GM23338 (cell line): ENCODE measurements at regions not wholly inside any gene's neighbourhood (a gene's known extent, or its start where the extent isn't known, plus 50 kb on each side); places are given as distances from the start of the nearest gene placed in this dataset.

Experiments used
- ATAC-seq: fragments of 200-7000 bp; cut with Tn5 transposase; 3 replicates; pipeline ENCODE4 v1.9.1; 2020
- DNase-seq: peaks from one replicate; pipeline ENCODE4 v3.0.0-alpha.2; 2015; ENCODE audit warnings: low spot score
- H2AFZ ChIP-seq: fragments of 200-600 bp; sonication (generic); 2 replicates; pipeline ENCODE4 v1.8.0; 2016; ENCODE audit warnings: antibody characterized with exemption, mild to moderate bottlenecking, moderate library complexity
- H3F3A ChIP-seq: fragments of 200-600 bp; sonication (generic); replicated peaks from 2 replicates; pipeline ENCODE4 v1.8.0; 2017; ENCODE audit warnings: antibody characterized with exemption, mixed run types, low read depth
- H3K27ac ChIP-seq: fragments of 200-600 bp; sonication (generic); 2 replicates; pipeline ENCODE4 v1.6.1; 2016; ENCODE audit warnings: low read depth
- H3K27me3 ChIP-seq: fragments of 200-600 bp; sonication (generic); 2 replicates; pipeline ENCODE4 v1.8.0; 2016; ENCODE audit warnings: mild to moderate bottlenecking, mixed run types, moderate library complexity; ENCODE audit not compliant: insufficient read depth
- H3K36me3 ChIP-seq: fragments of 200-600 bp; sonication (generic); 2 replicates; pipeline ENCODE4 v1.8.0; 2016; ENCODE audit warnings: mild to moderate bottlenecking; ENCODE audit not compliant: insufficient read depth
- H3K4me1 ChIP-seq: fragments of 200-600 bp; sonication (generic); 2 replicates; pipeline ENCODE4 v1.8.0; 2016; ENCODE audit warnings: mild to moderate bottlenecking, moderate library complexity; ENCODE audit not compliant: insufficient read depth
- H3K4me2 ChIP-seq: fragments of 200-600 bp; sonication (generic); 2 replicates; pipeline ENCODE4 v1.7.1; 2017; ENCODE audit warnings: mixed run types
- H3K4me3 ChIP-seq: fragments of 200-600 bp; sonication (generic); 2 replicates; pipeline ENCODE4 v1.6.1; 2016; ENCODE audit warnings: mixed run types
- H3K79me2 ChIP-seq: fragments of 200-600 bp; sonication (generic); replicated peaks from 2 replicates; pipeline ENCODE4 v1.8.0; 2017; ENCODE audit warnings: mild to moderate bottlenecking; ENCODE audit not compliant: insufficient read depth
- H3K9me2 ChIP-seq: fragments of 200-600 bp; sonication (generic); 2 replicates; pipeline ENCODE4 v1.8.0; 2017; ENCODE audit not compliant: insufficient read depth
- H4K20me1 ChIP-seq: fragments of 200-600 bp; sonication (generic); replicated peaks from 2 replicates; pipeline ENCODE4 v1.8.0; 2017; ENCODE audit warnings: mild to moderate bottlenecking; ENCODE audit not compliant: insufficient read depth
- H3K27ac Mint-ChIP-seq: 2 replicates; pipeline ENCODE4 v1.8.0; 2020; ENCODE audit warnings: inconsistent platforms, mild to moderate bottlenecking, moderate library complexity, mixed read lengths
- H3K27me3 Mint-ChIP-seq: 3 replicates; pipeline ENCODE4 v1.8.0; 2022; ENCODE audit warnings: low read depth, mild to moderate bottlenecking, moderate library complexity, mixed read lengths, inconsistent platforms; ENCODE audit not compliant: insufficient read depth, poor library complexity
- H3K36me3 Mint-ChIP-seq: 3 replicates; pipeline ENCODE4 v1.8.0; 2021; ENCODE audit warnings: low read depth, mild to moderate bottlenecking, inconsistent platforms, moderate library complexity, mixed read lengths
- H3K4me1 Mint-ChIP-seq: 3 replicates; pipeline ENCODE4 v1.8.0; 2020; ENCODE audit warnings: mild to moderate bottlenecking, inconsistent platforms, mixed read lengths
- H3K4me3 Mint-ChIP-seq: 3 replicates; pipeline ENCODE4 v1.8.0; 2021; ENCODE audit warnings: moderate library complexity, mild to moderate bottlenecking, inconsistent platforms, mixed read lengths
- H3K9me3 Mint-ChIP-seq: 3 replicates; pipeline ENCODE4 v1.8.0; 2020; ENCODE audit warnings: moderate library complexity, mild to moderate bottlenecking, inconsistent platforms, mixed read lengths
- TF ChIP-seq, protein P1 (sequence below): fragments of 250-450 bp; sonication (Bioruptor Pico); IDR thresholded peaks from 2 replicates; pipeline ENCODE4 v1.5.0; 2020; ENCODE audit warnings: mild to moderate bottlenecking, moderate library complexity
- TF ChIP-seq, protein P2 (sequence below), 2 experiments: fragments of 200-600 bp in 1 of 2; sonication (generic) in 1 of 2; conservative IDR thresholded peaks; 2 replicates each; pipeline versions ENCODE4 v1.5.1 to v1.6.1; 2016 to 2017; ENCODE audit warnings: antibody characterized with exemption in 2 of 2, low read depth in 2 of 2, mild to moderate bottlenecking in 2 of 2, moderate library complexity in 1 of 2

DNA sequence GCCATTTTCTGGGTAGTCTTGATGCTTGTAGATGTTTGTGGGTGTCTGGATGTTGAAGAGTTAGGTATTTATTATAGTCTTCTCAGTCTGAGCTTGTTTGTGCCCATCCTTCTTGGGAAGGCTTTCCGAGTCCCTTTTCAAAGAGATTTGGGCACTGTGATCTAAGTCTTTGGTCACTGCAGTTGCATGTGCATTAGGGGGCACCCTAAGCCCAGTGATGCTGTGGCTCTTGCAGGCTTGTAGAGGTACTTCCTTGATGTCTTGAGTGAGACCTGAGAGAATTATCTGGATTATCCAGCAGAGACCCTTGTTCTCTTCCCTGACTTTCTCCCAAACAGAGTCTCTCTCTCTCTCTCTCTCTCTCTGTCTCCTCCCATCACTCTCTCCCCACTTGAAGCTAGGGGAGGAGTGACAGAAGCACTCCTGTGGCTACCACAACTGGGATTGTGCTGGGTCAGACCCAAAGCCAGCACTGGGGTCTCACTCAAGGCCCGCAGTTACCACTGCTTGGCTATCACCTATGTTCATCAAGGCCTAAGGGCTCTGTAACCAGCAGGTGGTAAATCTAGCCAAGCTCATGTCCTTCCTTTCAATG is 68.5 kb downstream of the TMCO5A start:
- Histone ChIP-seq H3K4me3 (no peak overlapping the region), H3F3A (no peaks in the 10 kb centered on the region), H3K4me1 (no peaks in the 10 kb centered on the region), H3K36me3 (no peaks in the 10 kb centered on the region), H3K9me2 (0 out of 2 replicates have a peak, but pooled peaks cover 4% of the 10 kb centered on the region), H3K27ac (no peak overlapping the region), H3K4me2 (no peak overlapping the region), H4K20me1 (no peaks in the 10 kb centered on the region), H3K79me2 (no peaks in the 10 kb centered on the region), H2AFZ (peak overlapping the region; percentile 88), H3K27me3 (no peaks in the 10 kb centered on the region)
- H3K27ac Mint-ChIP-seq = no peak overlapping the region
- TF ChIP-seq, protein P1, sequence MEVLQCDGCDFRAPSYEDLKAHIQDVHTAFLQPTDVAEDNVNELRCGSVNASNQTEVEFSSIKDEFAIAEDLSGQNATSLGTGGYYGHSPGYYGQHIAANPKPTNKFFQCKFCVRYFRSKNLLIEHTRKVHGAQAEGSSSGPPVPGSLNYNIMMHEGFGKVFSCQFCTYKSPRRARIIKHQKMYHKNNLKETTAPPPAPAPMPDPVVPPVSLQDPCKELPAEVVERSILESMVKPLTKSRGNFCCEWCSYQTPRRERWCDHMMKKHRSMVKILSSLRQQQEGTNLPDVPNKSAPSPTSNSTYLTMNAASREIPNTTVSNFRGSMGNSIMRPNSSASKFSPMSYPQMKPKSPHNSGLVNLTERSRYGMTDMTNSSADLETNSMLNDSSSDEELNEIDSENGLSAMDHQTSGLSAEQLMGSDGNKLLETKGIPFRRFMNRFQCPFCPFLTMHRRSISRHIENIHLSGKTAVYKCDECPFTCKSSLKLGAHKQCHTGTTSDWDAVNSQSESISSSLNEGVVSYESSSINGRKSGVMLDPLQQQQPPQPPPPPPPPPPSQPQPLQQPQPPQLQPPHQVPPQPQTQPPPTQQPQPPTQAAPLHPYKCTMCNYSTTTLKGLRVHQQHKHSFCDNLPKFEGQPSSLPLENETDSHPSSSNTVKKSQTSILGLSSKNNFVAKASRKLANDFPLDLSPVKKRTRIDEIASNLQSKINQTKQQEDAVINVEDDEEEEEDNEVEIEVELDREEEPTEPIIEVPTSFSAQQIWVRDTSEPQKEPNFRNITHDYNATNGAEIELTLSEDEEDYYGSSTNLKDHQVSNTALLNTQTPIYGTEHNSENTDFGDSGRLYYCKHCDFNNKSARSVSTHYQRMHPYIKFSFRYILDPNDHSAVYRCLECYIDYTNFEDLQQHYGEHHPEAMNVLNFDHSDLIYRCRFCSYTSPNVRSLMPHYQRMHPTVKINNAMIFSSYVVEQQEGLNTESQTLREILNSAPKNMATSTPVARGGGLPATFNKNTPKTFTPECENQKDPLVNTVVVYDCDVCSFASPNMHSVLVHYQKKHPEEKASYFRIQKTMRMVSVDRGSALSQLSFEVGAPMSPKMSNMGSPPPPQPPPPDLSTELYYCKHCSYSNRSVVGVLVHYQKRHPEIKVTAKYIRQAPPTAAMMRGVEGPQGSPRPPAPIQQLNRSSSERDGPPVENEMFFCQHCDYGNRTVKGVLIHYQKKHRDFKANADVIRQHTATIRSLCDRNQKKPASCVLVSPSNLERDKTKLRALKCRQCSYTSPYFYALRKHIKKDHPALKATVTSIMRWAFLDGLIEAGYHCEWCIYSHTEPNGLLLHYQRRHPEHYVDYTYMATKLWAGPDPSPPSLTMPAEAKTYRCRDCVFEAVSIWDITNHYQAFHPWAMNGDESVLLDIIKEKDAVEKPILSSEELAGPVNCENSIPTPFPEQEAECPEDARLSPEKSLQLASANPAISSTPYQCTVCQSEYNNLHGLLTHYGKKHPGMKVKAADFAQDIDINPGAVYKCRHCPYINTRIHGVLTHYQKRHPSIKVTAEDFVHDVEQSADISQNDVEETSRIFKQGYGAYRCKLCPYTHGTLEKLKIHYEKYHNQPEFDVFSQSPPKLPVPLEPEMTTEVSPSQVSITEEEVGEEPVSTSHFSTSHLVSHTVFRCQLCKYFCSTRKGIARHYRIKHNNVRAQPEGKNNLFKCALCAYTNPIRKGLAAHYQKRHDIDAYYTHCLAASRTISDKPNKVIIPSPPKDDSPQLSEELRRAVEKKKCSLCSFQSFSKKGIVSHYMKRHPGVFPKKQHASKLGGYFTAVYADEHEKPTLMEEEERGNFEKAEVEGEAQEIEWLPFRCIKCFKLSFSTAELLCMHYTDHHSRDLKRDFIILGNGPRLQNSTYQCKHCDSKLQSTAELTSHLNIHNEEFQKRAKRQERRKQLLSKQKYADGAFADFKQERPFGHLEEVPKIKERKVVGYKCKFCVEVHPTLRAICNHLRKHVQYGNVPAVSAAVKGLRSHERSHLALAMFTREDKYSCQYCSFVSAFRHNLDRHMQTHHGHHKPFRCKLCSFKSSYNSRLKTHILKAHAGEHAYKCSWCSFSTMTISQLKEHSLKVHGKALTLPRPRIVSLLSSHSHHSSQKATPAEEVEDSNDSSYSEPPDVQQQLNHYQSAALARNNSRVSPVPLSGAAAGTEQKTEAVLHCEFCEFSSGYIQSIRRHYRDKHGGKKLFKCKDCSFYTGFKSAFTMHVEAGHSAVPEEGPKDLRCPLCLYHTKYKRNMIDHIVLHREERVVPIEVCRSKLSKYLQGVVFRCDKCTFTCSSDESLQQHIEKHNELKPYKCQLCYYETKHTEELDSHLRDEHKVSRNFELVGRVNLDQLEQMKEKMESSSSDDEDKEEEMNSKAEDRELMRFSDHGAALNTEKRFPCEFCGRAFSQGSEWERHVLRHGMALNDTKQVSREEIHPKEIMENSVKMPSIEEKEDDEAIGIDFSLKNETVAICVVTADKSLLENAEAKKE (CRISPR knock-in tag) = no peak
- TF ChIP-seq, protein P2, sequence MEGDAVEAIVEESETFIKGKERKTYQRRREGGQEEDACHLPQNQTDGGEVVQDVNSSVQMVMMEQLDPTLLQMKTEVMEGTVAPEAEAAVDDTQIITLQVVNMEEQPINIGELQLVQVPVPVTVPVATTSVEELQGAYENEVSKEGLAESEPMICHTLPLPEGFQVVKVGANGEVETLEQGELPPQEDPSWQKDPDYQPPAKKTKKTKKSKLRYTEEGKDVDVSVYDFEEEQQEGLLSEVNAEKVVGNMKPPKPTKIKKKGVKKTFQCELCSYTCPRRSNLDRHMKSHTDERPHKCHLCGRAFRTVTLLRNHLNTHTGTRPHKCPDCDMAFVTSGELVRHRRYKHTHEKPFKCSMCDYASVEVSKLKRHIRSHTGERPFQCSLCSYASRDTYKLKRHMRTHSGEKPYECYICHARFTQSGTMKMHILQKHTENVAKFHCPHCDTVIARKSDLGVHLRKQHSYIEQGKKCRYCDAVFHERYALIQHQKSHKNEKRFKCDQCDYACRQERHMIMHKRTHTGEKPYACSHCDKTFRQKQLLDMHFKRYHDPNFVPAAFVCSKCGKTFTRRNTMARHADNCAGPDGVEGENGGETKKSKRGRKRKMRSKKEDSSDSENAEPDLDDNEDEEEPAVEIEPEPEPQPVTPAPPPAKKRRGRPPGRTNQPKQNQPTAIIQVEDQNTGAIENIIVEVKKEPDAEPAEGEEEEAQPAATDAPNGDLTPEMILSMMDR (conservative IDR thresholded peaks at IDR 0.05; ENCODE audit: low read depth in 2 of 2) = peak; percentile 95 to 96
- no peaks in the 10 kb centered on the region for H3K36me3 Mint-ChIP-seq
- H3K4me3 Mint-ChIP-seq = no peak overlapping the region
- H3K27me3 Mint-ChIP-seq = peaks cover 2% of the 10 kb centered on the region
- ATAC-seq = peak; percentile 100
- no peaks in the 10 kb centered on the region; the same call in 2 of the 3 replicates for H3K4me1 Mint-ChIP-seq
- peak; percentile 83 for DNase-seq
- peaks cover 4% of the 10 kb centered on the region; the same call in 1 of the 3 replicates for H3K9me3 Mint-ChIP-seq
